ENCODE measurements at regions not wholly inside any gene's neighbourhood (a gene's known extent, or its start where the extent isn't known, plus 50 kb on each side); places are given as distances from the start of the nearest gene placed in this dataset.

DNA sequence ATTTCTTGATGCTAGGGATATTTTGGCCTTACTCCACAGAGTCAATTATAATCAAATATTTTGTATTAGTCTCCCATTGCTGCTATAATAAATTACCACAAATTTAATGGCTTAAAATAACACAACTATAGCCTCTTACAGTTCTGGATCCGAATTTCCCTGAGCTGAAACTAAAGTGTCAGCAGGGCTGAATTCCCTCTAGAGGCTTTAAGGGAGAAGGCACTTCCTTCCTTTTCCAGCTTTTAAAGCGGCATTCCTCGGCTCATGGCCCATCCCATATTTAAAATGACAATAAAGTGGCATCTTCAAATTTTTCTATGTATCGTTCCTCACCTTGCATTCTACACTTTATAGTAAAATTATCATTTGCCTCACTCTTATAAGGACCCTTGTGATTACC is 421.4 kb upstream of the ZWINT start:
- TF ChIP-seq ZSCAN29 (CRISPR knock-in tag; conservative IDR thresholded peaks at IDR 0.05) = no peak
- TF ChIP-seq MYNN (CRISPR knock-in tag; IDR thresholded peaks at IDR 0.05; ENCODE audit: low read depth) = no peak

Measured in HepG2 (cell line).